Hepatocyte (in vitro differentiated cells): ENCODE measurements at regions not wholly inside any gene's neighbourhood (a gene's known extent, or its start where the extent isn't known, plus 50 kb on each side); places are given as distances from the start of the nearest gene placed in this dataset.

Source experiments
- DNase-seq: peaks from one replicate; pipeline ENCODE4 v3.0.0-alpha.2; 2016; ENCODE audit warnings: low spot score
- H2AFZ ChIP-seq: fragments of 200-600 bp; sonication (generic); 2 replicates; pipeline ENCODE4 v1.6.0; 2016; ENCODE audit warnings: antibody characterized with exemption, mild to moderate bottlenecking
- H3K27ac ChIP-seq: fragments of 200-600 bp; sonication (generic); 2 replicates; pipeline ENCODE4 v1.5.1; 2016; ENCODE audit warnings: mild to moderate bottlenecking
- H3K27me3 ChIP-seq: fragments of 200-600 bp; sonication (generic); 2 replicates; pipeline ENCODE4 v1.6.1; 2016
- H3K36me3 ChIP-seq: fragments of 200-600 bp; sonication (generic); replicated peaks from 2 replicates; pipeline ENCODE4 v1.5.1; 2016; ENCODE audit warnings: low read depth; ENCODE audit not compliant: insufficient read depth
- H3K4me1 ChIP-seq: fragments of 200-600 bp; sonication (generic); 2 replicates; pipeline ENCODE4 v1.5.1; 2016; ENCODE audit warnings: mild to moderate bottlenecking, moderate library complexity; ENCODE audit not compliant: insufficient read depth
- H3K4me2 ChIP-seq: fragments of 200-600 bp; sonication (generic); 2 replicates; pipeline ENCODE4 v1.6.0; 2016
- H3K4me3 ChIP-seq: fragments of 200-600 bp; sonication (generic); 2 replicates; pipeline ENCODE4 v1.5.1; 2016; ENCODE audit warnings: mild to moderate bottlenecking
- H3K79me2 ChIP-seq: fragments of 200-600 bp; sonication (generic); 2 replicates; pipeline ENCODE4 v1.6.0; 2017; ENCODE audit warnings: mild to moderate bottlenecking
- H3K9me2 ChIP-seq: fragments of 200-600 bp; sonication (generic); replicated peaks from 2 replicates; pipeline ENCODE4 v1.6.0; 2017; ENCODE audit warnings: mild to moderate bottlenecking; ENCODE audit not compliant: insufficient read depth
- H3K9me3 ChIP-seq: fragments of 200-600 bp; sonication (generic); 2 replicates; pipeline ENCODE4 v1.5.1; 2016; ENCODE audit warnings: low read depth, mild to moderate bottlenecking
- H4K20me1 ChIP-seq: fragments of 200-600 bp; sonication (generic); 2 replicates; pipeline ENCODE4 v1.6.0; 2016; ENCODE audit warnings: mild to moderate bottlenecking; ENCODE audit not compliant: insufficient read depth, poor library complexity, severe bottlenecking
- CTCF ChIP-seq: fragments of 200-600 bp; sonication (generic); IDR thresholded peaks from 2 replicates; pipeline ENCODE4 v1.5.1; 2016; ENCODE audit warnings: antibody characterized with exemption, mild to moderate bottlenecking; ENCODE audit not compliant: poor library complexity
- EZH2 ChIP-seq: fragments of 200-600 bp; sonication (generic); IDR thresholded peaks from 2 replicates; pipeline ENCODE4 v1.6.1; 2016; ENCODE audit warnings: antibody characterized with exemption, mild to moderate bottlenecking, borderline replicate concordance
- EZH2phosphoT487 ChIP-seq: fragments of 200-600 bp; sonication (generic); IDR thresholded peaks from one replicate; pipeline ENCODE4 v1.6.1; 2018; ENCODE audit warnings: antibody characterized with exemption, mild to moderate bottlenecking, low read depth, moderate library complexity; ENCODE audit not compliant: unreplicated experiment, severe bottlenecking
- WGBS: methylation state at CpG from one replicate; pipeline ENCODE4 v1.1.6; 2016; ENCODE audit warnings: low lambda C conversion rate; ENCODE audit errors: missing lambda C conversion rate; 5-methylcytosine and 5-hydroxymethylcytosine counted together

- Histone ChIP-seq H3K27me3 (no peaks in the 10 kb centered on the region), H3K4me2 (no peak overlapping the region), H4K20me1 (no peaks in the 10 kb centered on the region), H3K9me2 (no peaks in the 10 kb centered on the region), H3K4me1 (no peaks in the 10 kb centered on the region), H3K36me3 (no peaks in the 10 kb centered on the region), H3K27ac (no peak overlapping the region), H3K79me2 (no peaks in the 10 kb centered on the region), H2AFZ (no peak overlapping the region), H3K4me3 (no peak overlapping the region), H3K9me3 (no peaks in the 10 kb centered on the region)
- WGBS: 36% methylated on average over 3 of the region's 3 CpGs
- DNase-seq: no peak
- TF ChIP-seq CTCF (no peak), EZH2phosphoT487 (no peak), EZH2 (no peak)
These were observed 116.7 kb downstream of the CYP26A1 start for GRCh38 chr10:93190372-93190771.

DNA sequence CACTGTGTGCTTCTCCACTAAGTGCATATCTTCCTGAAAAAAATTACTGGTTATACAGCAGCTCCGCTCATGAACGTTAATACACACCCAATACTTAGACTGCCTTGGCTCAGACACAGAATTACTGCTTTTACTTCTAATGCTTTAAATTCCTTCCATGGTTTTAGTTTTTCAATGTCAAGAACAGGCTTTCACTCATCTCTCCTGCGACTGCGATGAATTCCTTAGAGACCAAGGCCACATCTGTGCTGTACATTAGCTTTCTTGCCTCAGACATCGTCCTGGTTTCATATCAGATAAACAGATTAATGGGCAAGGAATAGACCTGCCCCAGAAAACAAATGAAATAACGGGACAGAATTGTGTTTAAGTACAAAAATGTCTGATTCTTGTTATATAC lies 120.2 kb downstream of the CYP26A1 start:
- Histone ChIP-seq H3K79me2 (no peaks in the 10 kb centered on the region), H3K27ac (no peak overlapping the region), H4K20me1 (no peaks in the 10 kb centered on the region), H3K9me2 (no peaks in the 10 kb centered on the region), H3K36me3 (no peaks in the 10 kb centered on the region), H3K9me3 (no peaks in the 10 kb centered on the region), H3K27me3 (no peaks in the 10 kb centered on the region), H3K4me2 (no peak overlapping the region), H3K4me1 (no peaks in the 10 kb centered on the region), H2AFZ (no peak overlapping the region), H3K4me3 (no peak overlapping the region)
- DNase-seq: no peak
- 62% methylated on average over 6 of the region's 6 CpGs for WGBS
- TF ChIP-seq EZH2phosphoT487 (no peak), EZH2 (no peak), CTCF (no peak)

GRCh38 chr10:93198401-93199131 lies 124.9 kb downstream of the CYP26A1 start:
- H2AFZ ChIP-seq: peak overlapping the region; percentile 62
- peak; percentile 42 for DNase-seq
- 23% methylated on average over 9 of the region's 9 CpGs for WGBS

More at GRCh38 chr10:93198401-93199131, 124.9 kb downstream of the CYP26A1 start:
- Histone ChIP-seq H3K27me3 (no peaks in the 10 kb centered on the region), H3K4me3 (peak overlapping the region; percentile 14), H3K27ac (peak overlapping the region; percentile 53), H3K4me2 (peak overlapping the region; percentile 74), H3K9me2 (no peaks in the 10 kb centered on the region), H3K4me1 (no peaks in the 10 kb centered on the region), H3K36me3 (no peaks in the 10 kb centered on the region), H3K9me3 (no peaks in the 10 kb centered on the region), H3K79me2 (no peaks in the 10 kb centered on the region), H4K20me1 (no peaks in the 10 kb centered on the region)
- TF ChIP-seq EZH2phosphoT487 (no peak), CTCF (no peak), EZH2 (no peak)
